HCT116 (cell line): ENCODE measurements at regions not wholly inside any gene's neighbourhood (a gene's known extent, or its start where the extent isn't known, plus 50 kb on each side); places are given as distances from the start of the nearest gene placed in this dataset.

Experiments used
- ATAC-seq: fragments of 200-7000 bp; cut with Tn5 transposase; 2 replicates; pipeline ENCODE4 v1.9.1; 2020; ENCODE audit warnings: mild to moderate bottlenecking, moderate library complexity
- BruUV-seq: library from RNA; stranded (reverse); fragments of 400-500 nt; replicated peaks from 2 replicates; lab custom pipeline; 2021; lab: Mats Ljungman, UMichigan
- CTCF ChIA-PET: fragments of 300-600 bp; sonication (Branson Sonifier 250); formaldehyde crosslinking; loops from one replicate; lab custom pipeline; 2021; ENCODE audit warnings: antibody characterized with exemption; lab: Charles Lee
- POLR2A ChIA-PET: fragments of 300-600, 350-600 bp; sonication (Branson Sonifier 250); formaldehyde crosslinking; loops from one replicate; lab custom pipeline; 2021; ENCODE audit warnings: antibody characterized with exemption; lab: Charles Lee
- RAD21 ChIA-PET, 2 experiments: fragments of 300-600 bp; sonication (Branson Sonifier 250); formaldehyde crosslinking; loops; one replicate each; lab custom pipeline; 2023; ENCODE audit warnings: low total read pairs in 2 of 2; ENCODE audit not compliant: uncharacterized antibody in 2 of 2, unreplicated experiment in 2 of 2, low non-redundant PET in 1 of 2; lab: Charles Lee
- DNase-seq: peaks from one replicate; pipeline ENCODE4 v3.0.0-alpha.2; 2010; ENCODE audit warnings: low read depth, low spot score
- H2AFZ ChIP-seq: fragments of 200-600 bp; shearing (Covaris generic), sonication (generic); 2 replicates; pipeline ENCODE4 v1.6.1; 2017; ENCODE audit warnings: low read depth, mixed run types, mixed read lengths, antibody characterized with exemption, low read length; ENCODE audit not compliant: poor library complexity, severe bottlenecking
- H3K27ac ChIP-seq: 2 replicates; pipeline ENCODE4 v1.5.1; 2012; ENCODE audit warnings: low read depth, low read length
- H3K27me3 ChIP-seq: fragments of 200-600 bp; sonication (generic); 2 replicates; pipeline ENCODE4 v1.6.1; 2016; ENCODE audit warnings: mixed run types, low read length, mixed read lengths; ENCODE audit not compliant: insufficient read depth
- H3K36me3 ChIP-seq, 2 experiments: fragments of 200-500 bp in 1 of 2; fragments of 200-600 bp in 1 of 2; sonication (Bioruptor generic) in 1 of 2; sonication (generic) in 1 of 2; 2 replicates each; pipeline versions ENCODE4 v1.5.1 to v1.6.1; 2014 to 2016; ENCODE audit warnings: low read length in 2 of 2, inconsistent platforms in 1 of 2, mixed read lengths in 1 of 2, mixed run types in 1 of 2; ENCODE audit not compliant: insufficient read depth in 2 of 2, control insufficient read depth in 1 of 2
- H3K4me1 ChIP-seq, 2 experiments: fragments of 200-600 bp in 1 of 2; sonication (generic) in 1 of 2; 2 replicates each; pipeline versions ENCODE4 v1.5.1 to v1.6.1; 2012 to 2017; ENCODE audit warnings: low read length in 2 of 2, inconsistent platforms in 1 of 2, mild to moderate bottlenecking in 1 of 2, mixed read lengths in 1 of 2, mixed run types in 1 of 2, moderate library complexity in 1 of 2; ENCODE audit not compliant: insufficient read depth in 2 of 2, control insufficient read depth in 1 of 2
- H3K4me2 ChIP-seq: fragments of 200-600 bp; sonication (generic); 2 replicates; pipeline ENCODE4 v1.6.1; 2017; ENCODE audit warnings: mixed run types, low read length, mixed read lengths
- H3K4me3 ChIP-seq, 2 experiments: fragments of 200-600 bp in 1 of 2; sonication (generic) in 1 of 2; replicated peaks in 1 of 2; 2 replicates each; pipeline ENCODE4 v1.5.1; 2011 to 2016; ENCODE audit warnings: low read length in 2 of 2, control low read depth in 1 of 2, low read depth in 1 of 2, mild to moderate bottlenecking in 1 of 2, mixed read lengths in 1 of 2, mixed run types in 1 of 2
- H3K79me2 ChIP-seq: fragments of 200-600 bp; sonication (generic); 2 replicates; pipeline ENCODE4 v1.6.1; 2017; ENCODE audit warnings: mild to moderate bottlenecking, mixed run types, low read length, moderate library complexity, mixed read lengths; ENCODE audit not compliant: insufficient read depth
- H3K9ac ChIP-seq: fragments of 200-600 bp; sonication (generic); 2 replicates; pipeline ENCODE4 v1.6.1; 2016; ENCODE audit warnings: low read length, mixed read lengths
- H3K9me2 ChIP-seq: fragments of 200-600 bp; sonication (generic), shearing (Covaris generic); 2 replicates; pipeline ENCODE4 v1.6.1; 2017; ENCODE audit warnings: mixed run types, mild to moderate bottlenecking, moderate library complexity; ENCODE audit not compliant: insufficient read depth
- H3K9me3 ChIP-seq, 2 experiments: fragments of 200-500 bp in 1 of 2; fragments of 200-600 bp in 1 of 2; sonication (Bioruptor generic) in 1 of 2; sonication (generic) in 1 of 2; 2 replicates each; pipeline ENCODE4 v1.6.1; 2014 to 2017; ENCODE audit warnings: low read length in 2 of 2, mixed read lengths in 2 of 2, inconsistent platforms in 1 of 2, low read depth in 1 of 2, mild to moderate bottlenecking in 1 of 2, mixed run types in 1 of 2, moderate library complexity in 1 of 2; ENCODE audit not compliant: control insufficient read depth in 1 of 2, insufficient read depth in 1 of 2
- H4K20me1 ChIP-seq: fragments of 200-600 bp; sonication (generic), shearing (Covaris generic); 2 replicates; pipeline ENCODE4 v1.6.1; 2017; ENCODE audit warnings: mixed run types, mild to moderate bottlenecking, moderate library complexity; ENCODE audit not compliant: insufficient read depth
- FOSL1 ChIP-seq: IDR thresholded peaks from 2 replicates; pipeline ENCODE4 v1.6.1; 2012; ENCODE audit warnings: low read depth
- POLR2AphosphoS5 ChIP-seq: IDR thresholded peaks from 2 replicates; pipeline ENCODE4 v1.6.1; 2011; ENCODE audit warnings: mild to moderate bottlenecking, low read depth, low read length, moderate library complexity
- SIN3A ChIP-seq: IDR thresholded peaks from 2 replicates; pipeline ENCODE4 v1.6.1; 2012; ENCODE audit warnings: low read depth
- SRF ChIP-seq: IDR thresholded peaks from 2 replicates; pipeline ENCODE4 v1.6.1; 2012; ENCODE audit warnings: low read depth
- YY1 ChIP-seq: IDR thresholded peaks from 2 replicates; pipeline ENCODE4 v1.6.1; 2011; ENCODE audit warnings: low read length, low read depth, moderate library complexity, mild to moderate bottlenecking; ENCODE audit not compliant: insufficient replicate concordance; ENCODE audit errors: extremely low read depth
- ZFX ChIP-seq: fragments of 450-650 bp; IDR thresholded peaks from 2 replicates; pipeline ENCODE4 v1.6.1; 2017
- intact Hi-C: fragments of 100-400 bp; cut with micrococcal nuclease; formaldehyde crosslinking; loops from 2 replicates; pipeline ENCODE4 v1.10.0; 2022
- TF ChIP-seq, protein P1 (sequence below), 3 experiments: fragments of 200-600 bp in 1 of 3; sonication (generic) in 1 of 3; IDR thresholded peaks in 2 of 3; conservative IDR thresholded peaks in 1 of 3; 2 replicates each; pipeline ENCODE4 v1.5.1; 2012 to 2017; ENCODE audit warnings: low read depth in 2 of 3, low read length in 2 of 3, antibody characterized with exemption in 1 of 3, borderline replicate concordance in 1 of 3, control low read depth in 1 of 3, mild to moderate bottlenecking in 1 of 3, mixed read lengths in 1 of 3, mixed run types in 1 of 3, moderate library complexity in 1 of 3; ENCODE audit not compliant: insufficient read depth in 1 of 3

DNA sequence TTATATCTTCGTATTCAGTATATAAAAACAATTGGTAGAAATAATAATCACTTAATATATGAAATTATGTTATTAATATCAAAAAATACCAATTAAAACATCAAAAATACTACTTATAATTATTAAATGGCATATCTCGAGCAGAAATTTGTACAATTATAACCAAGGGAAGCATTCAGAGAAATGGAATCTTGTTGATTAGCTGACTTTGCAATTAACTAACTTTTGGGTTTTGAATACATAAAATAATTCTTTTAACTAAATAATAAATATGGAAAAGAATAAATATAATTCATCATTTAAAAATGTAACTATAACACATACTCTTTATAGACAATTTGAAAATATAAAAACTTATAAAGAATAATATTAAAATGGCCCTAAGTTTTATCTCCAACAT lies 160.2 kb upstream of the LRRN1 start:
- POLR2A ChIA-PET = no interaction called here
- Histone ChIP-seq H3K27ac (no peak overlapping the region), H3K36me3 (no peaks in the 10 kb centered on the region), H3K4me3 (no peak overlapping the region), H3K4me2 (no peak overlapping the region), H4K20me1 (no peaks in the 10 kb centered on the region), H3K9ac (no peak overlapping the region), H3K4me1 (no peaks in the 10 kb centered on the region), H3K27me3 (no peaks in the 10 kb centered on the region), H2AFZ (no peak overlapping the region), H3K79me2 (no peaks in the 10 kb centered on the region), H3K9me3 (peaks cover 0 to 6% of the 10 kb centered on the region in 2 experiments; a peak in 2 of 4 replicates), H3K9me2 (no peaks in the 10 kb centered on the region)
- TF ChIP-seq FOSL1 = no peak
- CTCF ChIA-PET = no interaction called here
- no TSS peak for BruUV-seq
- intact Hi-C loops = no loop called here
- DNase-seq = no peak
- no peak for ATAC-seq
- RAD21 ChIA-PET = no interaction called here

DNA sequence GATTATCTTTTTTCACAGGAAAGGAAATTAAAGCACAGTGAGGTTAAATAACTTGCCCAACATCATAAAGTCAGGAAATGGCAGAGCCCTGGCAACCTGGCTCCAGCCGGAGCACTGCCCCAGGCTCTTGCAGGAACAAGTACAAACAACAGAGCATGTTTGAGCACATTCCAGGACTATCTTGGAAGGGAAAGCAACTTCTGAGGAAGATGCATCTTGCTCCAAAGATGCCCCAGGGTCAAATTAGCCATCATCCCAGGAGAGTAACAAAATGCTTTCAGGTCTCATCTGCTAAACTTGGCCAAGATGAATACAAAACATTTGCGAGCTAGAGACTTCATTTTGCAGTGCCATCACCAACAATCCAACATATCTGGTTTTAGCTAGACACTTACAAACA lies 162.4 kb upstream of the LRRN1 start:
- Histone ChIP-seq H3K9me2 (no peaks in the 10 kb centered on the region), H3K36me3 (no peaks in the 10 kb centered on the region)
- TF ChIP-seq SIN3A (no peak), SRF (no peak), ZFX (no peak), YY1 (no peak), POLR2AphosphoS5 (no peak)
- TF ChIP-seq, protein P1, sequence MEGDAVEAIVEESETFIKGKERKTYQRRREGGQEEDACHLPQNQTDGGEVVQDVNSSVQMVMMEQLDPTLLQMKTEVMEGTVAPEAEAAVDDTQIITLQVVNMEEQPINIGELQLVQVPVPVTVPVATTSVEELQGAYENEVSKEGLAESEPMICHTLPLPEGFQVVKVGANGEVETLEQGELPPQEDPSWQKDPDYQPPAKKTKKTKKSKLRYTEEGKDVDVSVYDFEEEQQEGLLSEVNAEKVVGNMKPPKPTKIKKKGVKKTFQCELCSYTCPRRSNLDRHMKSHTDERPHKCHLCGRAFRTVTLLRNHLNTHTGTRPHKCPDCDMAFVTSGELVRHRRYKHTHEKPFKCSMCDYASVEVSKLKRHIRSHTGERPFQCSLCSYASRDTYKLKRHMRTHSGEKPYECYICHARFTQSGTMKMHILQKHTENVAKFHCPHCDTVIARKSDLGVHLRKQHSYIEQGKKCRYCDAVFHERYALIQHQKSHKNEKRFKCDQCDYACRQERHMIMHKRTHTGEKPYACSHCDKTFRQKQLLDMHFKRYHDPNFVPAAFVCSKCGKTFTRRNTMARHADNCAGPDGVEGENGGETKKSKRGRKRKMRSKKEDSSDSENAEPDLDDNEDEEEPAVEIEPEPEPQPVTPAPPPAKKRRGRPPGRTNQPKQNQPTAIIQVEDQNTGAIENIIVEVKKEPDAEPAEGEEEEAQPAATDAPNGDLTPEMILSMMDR (IDR thresholded peaks at IDR 0.05 in 2 of 3, conservative IDR thresholded peaks at IDR 0.05 in 1 of 3; ENCODE audit: borderline replicate concordance in 1 of 3, insufficient read depth in 1 of 3, low read depth in 2 of 3, low read length in 2 of 3) = no peak
- TF ChIP-seq, all 23 proteins: peak for 0
- POLR2A ChIA-PET = no interaction called here
- Histone ChIP-seq H3K4me1 (no peaks in the 10 kb centered on the region), H3K4me3 (no peak overlapping the region), H3K4me2 (no peak overlapping the region), H2AFZ (no peak overlapping the region), H3K9ac (no peak overlapping the region), H3K9me3 (peaks cover 0 to 17% of the 10 kb centered on the region in 2 experiments; a peak in 2 of 4 replicates), H4K20me1 (no peaks in the 10 kb centered on the region), H3K79me2 (no peaks in the 10 kb centered on the region), H3K27me3 (no peaks in the 10 kb centered on the region), H3K27ac (no peak overlapping the region)
- CTCF ChIA-PET = no interaction called here
- BruUV-seq = no TSS peak
- RAD21 ChIA-PET = no interaction called here
- no peak for DNase-seq
- intact Hi-C loops = no loop called here
- no peak for ATAC-seq
